Gastrocnemius medialis (tissue), 4 donors: ENCODE measurements at regions not wholly inside any gene's neighbourhood (a gene's known extent, or its start where the extent isn't known, plus 50 kb on each side); places are given as distances from the start of the nearest gene placed in this dataset.

Experiments
- POLR2A ChIP-seq, 2 donors: fragments of 450-650 bp; IDR thresholded peaks; one replicate each; pipeline ENCODE4 v1.6.1; 2017; ENCODE audit warnings: antibody characterized with exemption in 2 of 2, mild to moderate bottlenecking in 2 of 2, moderate library complexity in 2 of 2
- TF ChIP-seq, protein P1 (sequence below), 5 experiments: fragments of 450-650 bp in 3 of 5; fragments of 200-600 bp in 2 of 5; sonication (generic) in 2 of 5; IDR thresholded peaks in 4 of 5; conservative IDR thresholded peaks in 1 of 5; 1 replicate in 4 of 5; 2 replicates in 1 of 5; pipeline ENCODE4 v1.5.1; 2016 to 2019; ENCODE audit warnings: antibody characterized with exemption in 5 of 5, mild to moderate bottlenecking in 3 of 5, moderate library complexity in 3 of 5

DNA sequence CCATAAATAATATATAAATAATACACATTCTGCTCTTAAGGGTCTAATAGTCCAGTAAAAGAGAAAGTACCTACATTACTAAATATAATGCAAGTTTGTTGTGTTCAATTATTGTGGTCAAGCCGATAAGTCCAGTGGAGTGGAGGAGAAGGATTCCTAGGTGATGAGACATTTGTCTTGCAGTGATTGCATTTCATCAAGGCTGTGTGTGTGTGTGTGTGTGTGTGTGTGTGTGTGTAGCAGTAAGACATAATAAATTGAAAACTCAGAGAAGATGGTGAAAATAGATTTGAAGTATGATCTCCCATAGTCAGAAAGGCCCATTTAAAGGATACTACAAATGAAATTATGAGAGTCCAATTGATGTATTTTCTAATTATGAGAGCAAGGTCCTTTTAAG is 192.5 kb upstream of the SEMA3C start:
- TF ChIP-seq, protein P1, sequence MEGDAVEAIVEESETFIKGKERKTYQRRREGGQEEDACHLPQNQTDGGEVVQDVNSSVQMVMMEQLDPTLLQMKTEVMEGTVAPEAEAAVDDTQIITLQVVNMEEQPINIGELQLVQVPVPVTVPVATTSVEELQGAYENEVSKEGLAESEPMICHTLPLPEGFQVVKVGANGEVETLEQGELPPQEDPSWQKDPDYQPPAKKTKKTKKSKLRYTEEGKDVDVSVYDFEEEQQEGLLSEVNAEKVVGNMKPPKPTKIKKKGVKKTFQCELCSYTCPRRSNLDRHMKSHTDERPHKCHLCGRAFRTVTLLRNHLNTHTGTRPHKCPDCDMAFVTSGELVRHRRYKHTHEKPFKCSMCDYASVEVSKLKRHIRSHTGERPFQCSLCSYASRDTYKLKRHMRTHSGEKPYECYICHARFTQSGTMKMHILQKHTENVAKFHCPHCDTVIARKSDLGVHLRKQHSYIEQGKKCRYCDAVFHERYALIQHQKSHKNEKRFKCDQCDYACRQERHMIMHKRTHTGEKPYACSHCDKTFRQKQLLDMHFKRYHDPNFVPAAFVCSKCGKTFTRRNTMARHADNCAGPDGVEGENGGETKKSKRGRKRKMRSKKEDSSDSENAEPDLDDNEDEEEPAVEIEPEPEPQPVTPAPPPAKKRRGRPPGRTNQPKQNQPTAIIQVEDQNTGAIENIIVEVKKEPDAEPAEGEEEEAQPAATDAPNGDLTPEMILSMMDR (IDR thresholded peaks at IDR 0.05 in 4 of 5, conservative IDR thresholded peaks at IDR 0.05 in 1 of 5) = no peak
- no peak for TF ChIP-seq POLR2A (IDR thresholded peaks at IDR 0.05)
